ENCODE measurements at regions not wholly inside any gene's neighbourhood (a gene's known extent, or its start where the extent isn't known, plus 50 kb on each side); places are given as distances from the start of the nearest gene placed in this dataset.

DNA sequence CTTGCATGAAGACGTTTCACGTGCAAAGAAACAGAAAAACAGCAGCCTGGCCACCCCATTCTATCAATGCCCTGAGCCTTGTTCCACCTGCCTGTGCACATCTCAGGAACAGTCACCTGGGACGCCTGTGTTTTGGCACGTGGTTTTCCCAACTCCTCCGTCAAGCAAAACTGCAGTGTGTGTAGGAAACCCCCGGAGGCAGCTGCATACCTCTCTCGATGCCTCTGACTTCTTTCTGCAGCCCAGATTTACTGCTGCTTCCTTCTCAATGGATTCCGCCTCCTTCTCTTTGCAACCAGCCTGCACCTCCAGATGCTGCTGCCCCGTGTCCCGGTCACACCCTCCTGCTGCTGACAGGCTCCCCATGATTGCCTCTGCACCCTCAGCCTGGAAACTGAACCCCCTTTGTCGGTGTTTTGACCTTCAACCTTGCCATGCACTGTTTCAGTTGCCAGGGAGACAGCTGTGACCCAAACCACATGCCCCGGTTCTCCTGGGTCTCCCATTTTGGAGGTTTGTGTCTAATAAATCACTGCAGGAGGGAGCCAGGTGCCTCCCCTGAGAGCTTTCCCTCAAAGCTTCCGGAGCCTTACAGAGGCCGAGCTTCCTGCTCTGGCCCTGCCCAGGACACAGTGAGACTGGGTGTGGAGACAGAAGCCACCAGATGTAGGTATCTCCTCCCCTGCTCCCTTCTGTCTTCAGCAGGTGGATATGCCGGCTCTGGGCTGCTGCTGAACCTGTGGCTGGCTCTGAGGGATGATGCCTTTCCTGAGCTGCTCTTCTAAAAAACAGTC is 395.5 kb upstream of the IRX1 start:
- Histone ChIP-seq H3K27ac (ENCODE audit: low read depth in 1 of 3, low read length in 2 of 3) (no peak overlapping the region), H3K36me3 (ENCODE audit: control insufficient read depth in 3 of 3, insufficient read depth in 2 of 3, low read depth in 1 of 3, low read length in 3 of 3) (no peaks in the 10 kb centered on the region), H3K27me3 (ENCODE audit: control insufficient read depth in 3 of 3, insufficient read depth in 3 of 3, low read length in 3 of 3) (peaks cover 0 to 21% (median 5%) of the 10 kb centered on the region in 3 donors), H3K9me3 (ENCODE audit: control insufficient read depth in 2 of 2, insufficient read depth in 1 of 2, low read depth in 1 of 2, low read length in 1 of 2) (no peaks in the 10 kb centered on the region), H3K4me1 (ENCODE audit: control insufficient read depth in 3 of 3, insufficient read depth in 2 of 3, low read depth in 1 of 3, low read length in 2 of 3) (no peaks in the 10 kb centered on the region), H3K4me3 (ENCODE audit: low read depth in 1 of 3, low read length in 3 of 3) (no peak overlapping the region)
- DNase-seq (no peak), FAIRE-seq (no peak)
- WGBS, 3 donors: 43 to 65% (median 45%) methylated on average over 15 of the region's 15 CpGs

DNA sequence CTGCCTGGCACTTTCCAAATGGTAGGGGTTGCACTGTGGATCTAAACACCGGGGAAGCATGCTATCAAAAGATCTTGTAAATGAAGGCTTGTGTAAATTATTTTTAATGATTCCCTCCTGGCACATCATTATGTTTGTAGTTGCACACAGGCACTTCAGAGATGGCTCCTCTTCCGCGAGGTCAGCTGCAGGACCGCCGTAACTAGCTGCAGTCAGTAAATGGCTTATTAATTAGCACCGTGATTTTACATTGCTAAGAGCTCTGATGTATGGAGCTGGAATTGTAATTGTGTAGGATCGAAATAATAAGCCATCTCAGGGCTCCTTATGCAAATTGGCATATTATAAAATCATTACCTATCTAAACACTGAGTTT is 397.6 kb upstream of the IRX1 start:
- Histone ChIP-seq H3K4me1 (ENCODE audit: control insufficient read depth in 3 of 3, insufficient read depth in 2 of 3, low read depth in 1 of 3, low read length in 2 of 3) (no peaks in the 10 kb centered on the region), H3K27ac (ENCODE audit: low read depth in 1 of 3, low read length in 2 of 3) (no peak overlapping the region), H3K36me3 (ENCODE audit: control insufficient read depth in 3 of 3, insufficient read depth in 2 of 3, low read depth in 1 of 3, low read length in 3 of 3) (no peaks in the 10 kb centered on the region), H3K9me3 (ENCODE audit: control insufficient read depth in 2 of 2, insufficient read depth in 1 of 2, low read depth in 1 of 2, low read length in 1 of 2) (no peaks in the 10 kb centered on the region), H3K27me3 (ENCODE audit: control insufficient read depth in 3 of 3, insufficient read depth in 3 of 3, low read length in 3 of 3) (peaks cover 0 to 21% (median 5%) of the 10 kb centered on the region in 3 donors), H3K4me3 (ENCODE audit: low read depth in 1 of 3, low read length in 3 of 3) (no peak overlapping the region)
- WGBS, 3 donors: 19 to 27% (median 20%) methylated on average over 7 of the region's 7 CpGs
- FAIRE-seq (no peak), DNase-seq (no peak)

DNA sequence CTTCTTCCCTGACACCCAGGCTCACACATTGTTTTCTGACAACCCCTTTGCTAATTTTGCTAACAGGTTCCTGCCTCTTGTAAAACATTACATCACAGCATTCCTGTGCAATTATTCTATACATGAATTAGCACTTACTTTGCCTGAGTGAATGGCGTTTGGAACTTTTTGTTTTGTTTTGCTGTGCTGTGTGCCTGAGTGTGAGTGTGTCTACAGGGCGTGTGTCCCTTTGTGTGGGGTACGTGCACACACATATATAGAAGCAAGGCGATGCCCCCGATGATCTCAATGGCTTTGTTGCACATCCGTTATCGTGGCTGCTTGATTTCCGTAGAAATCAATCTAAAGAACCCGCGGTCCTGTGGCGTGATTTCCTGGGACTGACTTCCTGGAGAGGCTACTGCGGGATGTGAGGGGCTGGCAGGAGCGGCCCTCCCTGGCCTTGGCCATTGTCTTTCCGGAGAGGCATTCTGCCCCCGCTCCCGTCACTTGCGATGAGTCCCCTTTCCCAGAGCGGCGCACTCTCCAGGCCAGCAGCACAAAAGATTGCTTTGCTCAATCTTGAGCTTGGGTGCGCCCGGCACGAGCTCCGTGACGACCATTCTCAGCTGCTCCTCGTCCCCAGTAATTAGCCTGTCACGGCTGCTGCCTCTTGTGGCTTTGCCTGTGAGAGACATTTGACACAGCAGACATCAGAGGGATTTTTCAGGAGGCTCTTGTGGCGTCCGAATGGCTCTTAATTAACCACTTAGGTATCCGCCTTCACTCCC is 398.1 kb upstream of the IRX1 start:
- FAIRE-seq (no peak), DNase-seq (no peak)
- WGBS, 3 donors: 4 to 13% (median 11%) methylated on average over 29 of the region's 29 CpGs

DNA sequence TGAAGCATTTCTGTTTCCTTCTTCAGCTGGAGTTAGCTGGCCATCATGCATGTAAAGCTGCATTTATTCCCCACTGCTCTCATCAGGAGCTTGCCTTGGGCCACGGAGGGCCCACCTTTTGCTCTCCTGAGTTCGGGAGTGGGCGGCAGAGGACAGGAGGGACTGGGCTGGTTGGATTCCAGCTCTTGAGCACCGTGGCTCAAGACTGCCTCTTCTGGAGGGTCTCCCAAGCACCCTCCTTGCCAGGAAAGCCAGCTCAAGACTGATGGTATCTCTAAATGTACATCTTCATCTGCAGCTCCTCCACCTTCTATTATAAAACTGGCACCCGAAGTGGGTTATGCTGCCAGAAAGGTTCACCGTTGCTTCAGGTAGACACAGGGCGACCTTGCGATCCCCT is 399.6 kb upstream of the IRX1 start:
- Histone ChIP-seq H3K9me3 (ENCODE audit: control insufficient read depth in 2 of 2, insufficient read depth in 1 of 2, low read depth in 1 of 2, low read length in 1 of 2) (no peaks in the 10 kb centered on the region), H3K27ac (ENCODE audit: low read depth in 1 of 3, low read length in 2 of 3) (no peak overlapping the region), H3K4me3 (ENCODE audit: low read depth in 1 of 3, low read length in 3 of 3) (no peak overlapping the region), H3K36me3 (ENCODE audit: control insufficient read depth in 3 of 3, insufficient read depth in 2 of 3, low read depth in 1 of 3, low read length in 3 of 3) (no peaks in the 10 kb centered on the region), H3K4me1 (ENCODE audit: control insufficient read depth in 3 of 3, insufficient read depth in 2 of 3, low read depth in 1 of 3, low read length in 2 of 3) (no peaks in the 10 kb centered on the region), H3K27me3 (ENCODE audit: control insufficient read depth in 3 of 3, insufficient read depth in 3 of 3, low read length in 3 of 3) (peaks cover 0 to 21% (median 5%) of the 10 kb centered on the region in 3 donors)
- FAIRE-seq: no peak
- DNase-seq: no peak
- WGBS, 3 donors: 59 to 66% (median 60%) methylated on average over 8 of the region's 8 CpGs

More for the DNA sequence above, 398.1 kb upstream of the IRX1 start:
- H3K27ac ChIP-seq (ENCODE audit: low read depth in 1 of 3, low read length in 2 of 3): no peak overlapping the region
- no peak overlapping the region for H3K4me3 ChIP-seq (ENCODE audit: low read depth in 1 of 3, low read length in 3 of 3)
- H3K9me3 ChIP-seq (ENCODE audit: control insufficient read depth in 2 of 2, insufficient read depth in 1 of 2, low read depth in 1 of 2, low read length in 1 of 2): no peaks in the 10 kb centered on the region
- peaks cover 0 to 21% (median 5%) of the 10 kb centered on the region in 3 donors for H3K27me3 ChIP-seq (ENCODE audit: control insufficient read depth in 3 of 3, insufficient read depth in 3 of 3, low read length in 3 of 3)
- H3K36me3 ChIP-seq (ENCODE audit: control insufficient read depth in 3 of 3, insufficient read depth in 2 of 3, low read depth in 1 of 3, low read length in 3 of 3): no peaks in the 10 kb centered on the region
- H3K4me1 ChIP-seq (ENCODE audit: control insufficient read depth in 3 of 3, insufficient read depth in 2 of 3, low read depth in 1 of 3, low read length in 2 of 3): no peaks in the 10 kb centered on the region

DNA sequence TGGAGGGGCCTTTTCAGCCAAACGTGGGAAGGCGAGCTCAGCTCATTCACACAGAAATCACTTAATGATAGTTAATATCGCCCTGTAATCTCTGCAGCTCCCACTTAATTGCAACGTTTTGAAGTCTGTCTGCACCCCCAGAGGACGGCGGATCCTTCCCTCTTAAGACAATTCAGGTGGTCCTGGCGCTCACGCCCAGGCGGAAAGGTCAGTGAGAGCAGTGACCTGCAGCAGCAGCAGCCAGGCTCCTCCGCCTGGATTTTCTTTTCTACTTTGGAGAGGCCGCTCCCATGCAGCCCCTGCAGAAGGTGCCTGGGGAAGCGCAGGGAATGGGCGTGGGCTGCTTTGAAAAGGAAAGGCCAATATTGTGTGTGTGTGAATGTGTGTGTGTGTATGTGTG is 400.9 kb upstream of the IRX1 start:
- Histone ChIP-seq H3K4me1 (ENCODE audit: control insufficient read depth in 3 of 3, insufficient read depth in 2 of 3, low read depth in 1 of 3, low read length in 2 of 3) (no peaks in the 10 kb centered on the region), H3K4me3 (ENCODE audit: low read depth in 1 of 3, low read length in 3 of 3) (no peak overlapping the region), H3K27me3 (ENCODE audit: control insufficient read depth in 3 of 3, insufficient read depth in 3 of 3, low read length in 3 of 3) (peaks cover 0 to 20% (median 5%) of the 10 kb centered on the region in 3 donors), H3K9me3 (ENCODE audit: control insufficient read depth in 2 of 2, insufficient read depth in 1 of 2, low read depth in 1 of 2, low read length in 1 of 2) (no peaks in the 10 kb centered on the region), H3K27ac (ENCODE audit: low read depth in 1 of 3, low read length in 2 of 3) (no peak overlapping the region), H3K36me3 (ENCODE audit: control insufficient read depth in 3 of 3, insufficient read depth in 2 of 3, low read depth in 1 of 3, low read length in 3 of 3) (no peaks in the 10 kb centered on the region)
- FAIRE-seq (no peak), DNase-seq (no peak)
- WGBS, 3 donors: 36 to 39% (median 37%) methylated on average over 13 of the region's 13 CpGs

DNA sequence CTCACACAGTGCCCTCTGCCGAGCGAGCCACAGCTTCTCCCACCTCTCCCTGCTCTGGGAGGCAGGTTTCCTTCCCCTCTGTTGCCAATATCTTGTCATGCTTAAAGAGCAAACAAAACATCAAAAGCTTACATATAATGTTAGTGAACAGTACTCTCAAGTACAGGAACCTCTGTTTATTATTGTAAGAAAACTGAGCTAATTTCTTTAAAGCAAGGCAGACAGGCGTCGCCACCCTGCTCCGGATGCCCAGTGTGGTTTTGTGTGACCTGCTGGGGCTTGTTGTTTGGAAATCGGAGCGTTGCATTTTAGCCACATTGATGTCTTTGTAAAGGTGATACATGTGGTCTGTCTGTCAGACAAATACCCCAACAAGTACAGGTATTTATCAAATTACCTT is 401.4 kb upstream of the IRX1 start:
- FAIRE-seq: no peak

DNA sequence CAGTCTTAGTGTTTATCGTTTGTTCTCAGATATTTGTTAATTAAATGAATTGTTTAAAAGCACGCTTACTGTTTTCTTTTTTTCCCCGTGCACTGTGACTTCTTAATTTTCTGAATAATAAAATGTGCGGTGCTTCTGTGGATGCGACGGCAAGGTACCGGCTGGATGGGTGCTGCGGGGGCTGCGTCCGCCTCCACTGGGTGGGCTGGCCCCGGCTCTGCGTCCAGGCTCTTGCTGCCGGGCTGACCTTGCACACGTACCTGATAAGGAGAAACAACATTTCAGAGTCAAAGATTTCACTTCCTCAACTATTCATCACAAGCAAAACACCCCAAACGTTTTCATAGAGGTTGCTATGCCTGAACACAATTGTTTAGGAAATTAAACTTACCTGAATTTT is 404.0 kb upstream of the IRX1 start:
- H3K36me3 ChIP-seq (ENCODE audit: control insufficient read depth in 3 of 3, insufficient read depth in 2 of 3, low read depth in 1 of 3, low read length in 3 of 3): no peaks in the 10 kb centered on the region
- peaks cover 0 to 5% (median 0%) of the 10 kb centered on the region in 3 donors for H3K27me3 ChIP-seq (ENCODE audit: control insufficient read depth in 3 of 3, insufficient read depth in 3 of 3, low read length in 3 of 3)
- no peak overlapping the region for H3K4me3 ChIP-seq (ENCODE audit: low read depth in 1 of 3, low read length in 3 of 3)
- DNase-seq (no peak), FAIRE-seq (no peak)
- H3K27ac ChIP-seq (ENCODE audit: low read depth in 1 of 3, low read length in 2 of 3): no peak overlapping the region
- WGBS, 3 donors: 62 to 72% (median 63%) methylated on average over 15 of the region's 15 CpGs
- H3K9me3 ChIP-seq (ENCODE audit: control insufficient read depth in 2 of 2, insufficient read depth in 1 of 2, low read depth in 1 of 2, low read length in 1 of 2): no peaks in the 10 kb centered on the region
- no peaks in the 10 kb centered on the region for H3K4me1 ChIP-seq (ENCODE audit: control insufficient read depth in 3 of 3, insufficient read depth in 2 of 3, low read depth in 1 of 3, low read length in 2 of 3)

More for the DNA sequence above, 401.4 kb upstream of the IRX1 start:
- Histone ChIP-seq H3K27ac (ENCODE audit: low read depth in 1 of 3, low read length in 2 of 3) (no peak overlapping the region), H3K27me3 (ENCODE audit: control insufficient read depth in 3 of 3, insufficient read depth in 3 of 3, low read length in 3 of 3) (peaks cover 0 to 18% (median 5%) of the 10 kb centered on the region in 3 donors), H3K4me1 (ENCODE audit: control insufficient read depth in 3 of 3, insufficient read depth in 2 of 3, low read depth in 1 of 3, low read length in 2 of 3) (no peaks in the 10 kb centered on the region), H3K9me3 (ENCODE audit: control insufficient read depth in 2 of 2, insufficient read depth in 1 of 2, low read depth in 1 of 2, low read length in 1 of 2) (no peaks in the 10 kb centered on the region), H3K36me3 (ENCODE audit: control insufficient read depth in 3 of 3, insufficient read depth in 2 of 3, low read depth in 1 of 3, low read length in 3 of 3) (no peaks in the 10 kb centered on the region), H3K4me3 (ENCODE audit: low read depth in 1 of 3, low read length in 3 of 3) (no peak overlapping the region)
- DNase-seq: no peak
- WGBS, 3 donors: 52 to 61% (median 55%) methylated on average over 7 of the region's 7 CpGs

DNA sequence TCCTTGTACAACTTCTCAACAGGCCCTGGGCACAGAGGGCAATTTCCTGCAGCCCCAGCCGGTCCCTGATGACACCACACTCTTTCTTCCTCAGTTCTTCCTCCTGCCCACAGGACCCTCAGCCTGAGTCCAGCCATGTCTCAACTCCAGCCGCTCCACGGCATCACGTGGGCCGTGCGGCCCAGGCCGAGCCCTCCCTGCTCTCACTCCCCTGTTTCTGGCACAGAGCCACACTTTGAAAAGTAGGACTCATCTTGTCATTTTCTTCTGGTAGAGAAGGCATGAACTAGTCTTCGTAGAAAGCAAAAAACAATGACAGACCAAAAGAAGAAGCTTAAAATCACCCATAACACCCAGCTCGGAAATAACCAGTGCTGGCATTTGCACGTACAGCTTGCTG is 404.7 kb upstream of the IRX1 start:
- H3K27ac ChIP-seq (ENCODE audit: low read depth in 1 of 3, low read length in 2 of 3): no peak overlapping the region
- WGBS, 3 donors: 77 to 84% (median 80%) methylated on average over 10 of the region's 10 CpGs
- peaks cover 0 to 1% (median 0%) of the 10 kb centered on the region in 3 donors for H3K27me3 ChIP-seq (ENCODE audit: control insufficient read depth in 3 of 3, insufficient read depth in 3 of 3, low read length in 3 of 3)
- FAIRE-seq: no peak
- no peaks in the 10 kb centered on the region for H3K9me3 ChIP-seq (ENCODE audit: control insufficient read depth in 2 of 2, insufficient read depth in 1 of 2, low read depth in 1 of 2, low read length in 1 of 2)
- H3K36me3 ChIP-seq (ENCODE audit: control insufficient read depth in 3 of 3, insufficient read depth in 2 of 3, low read depth in 1 of 3, low read length in 3 of 3): no peaks in the 10 kb centered on the region
- H3K4me3 ChIP-seq (ENCODE audit: low read depth in 1 of 3, low read length in 3 of 3): no peak overlapping the region
- no peaks in the 10 kb centered on the region for H3K4me1 ChIP-seq (ENCODE audit: control insufficient read depth in 3 of 3, insufficient read depth in 2 of 3, low read depth in 1 of 3, low read length in 2 of 3)
- DNase-seq: no peak

Data from small intestine (tissue), 7 donors.